IMR-90 (cell line): ENCODE measurements at regions not wholly inside any gene's neighbourhood (a gene's known extent, or its start where the extent isn't known, plus 50 kb on each side); places are given as distances from the start of the nearest gene placed in this dataset.
"Not testable (repeated sequence)": the region's sequence is repeated elsewhere in the genome, so short reads cannot be mapped to it uniquely, and the experiment has no call there.

Experiments
- ATAC-seq: fragments of 200-7000 bp; cut with Tn5 transposase; 2 replicates; pipeline ENCODE4 v1.9.1; 2020; ENCODE audit warnings: low read depth, mild to moderate bottlenecking, moderate library complexity
- BruUV-seq: library from RNA; stranded (reverse); fragments of 400-500 nt; replicated peaks from 2 replicates; lab custom pipeline; 2021; lab: Mats Ljungman, UMichigan
- CTCF ChIA-PET: fragments of 300-600 bp; formaldehyde crosslinking; extraction: SDS; loops from one replicate; lab custom pipeline; 2021; ENCODE audit warnings: antibody characterized with exemption; lab: Yijun Ruan, JAX
- POLR2A ChIA-PET: fragments of 300-600 bp; sonication (Branson Sonifier 250); formaldehyde crosslinking; loops from one replicate; lab custom pipeline; 2022; ENCODE audit warnings: antibody characterized with exemption; ENCODE audit not compliant: unreplicated experiment; lab: Charles Lee
- DNase-seq: peaks from one replicate; pipeline ENCODE4 v3.0.0; 2013
- H2AFZ ChIP-seq: replicated peaks from 2 replicates; pipeline ENCODE3; 2013; ENCODE audit warnings: low read length, mild to moderate bottlenecking; ENCODE audit not compliant: poor library complexity
- H2AK5ac ChIP-seq: 2 replicates; pipeline ENCODE4 v1.6.1; 2013; ENCODE audit warnings: low read depth, low read length, inconsistent platforms
- H2AK9ac ChIP-seq: replicated peaks from 2 replicates; pipeline ENCODE3; 2013; ENCODE audit warnings: mild to moderate bottlenecking, low read depth, low read length, moderate library complexity; ENCODE audit not compliant: poor library complexity
- H2BK120ac ChIP-seq: 2 replicates; pipeline ENCODE4 v1.6.1; 2013; ENCODE audit warnings: low read depth, low read length, inconsistent platforms
- H2BK15ac ChIP-seq: 3 replicates; pipeline ENCODE4 v1.6.1; 2013; ENCODE audit warnings: low read depth, low read length, inconsistent platforms
- H2BK20ac ChIP-seq: 2 replicates; pipeline ENCODE4 v1.6.1; 2013; ENCODE audit warnings: low read depth, mild to moderate bottlenecking, inconsistent platforms, low read length, moderate library complexity
- H2BK5ac ChIP-seq: 2 replicates; pipeline ENCODE4 v1.6.1; 2013; ENCODE audit warnings: mild to moderate bottlenecking, low read depth, low read length, inconsistent platforms; ENCODE audit not compliant: poor library complexity, severe bottlenecking
- H3K14ac ChIP-seq: replicated peaks from 2 replicates; pipeline ENCODE4 v1.6.1; 2013; ENCODE audit warnings: low read depth, low read length, inconsistent platforms
- H3K18ac ChIP-seq: 2 replicates; pipeline ENCODE4 v1.6.1; 2013; ENCODE audit warnings: low read depth, low read length, control low read depth
- H3K23ac ChIP-seq: 2 replicates; pipeline ENCODE4 v1.6.1; 2013; ENCODE audit warnings: low read depth, low read length, inconsistent platforms
- H3K27ac ChIP-seq: 2 replicates; pipeline ENCODE4 v1.5.1; 2013; ENCODE audit warnings: mild to moderate bottlenecking, control low read depth, low read length; ENCODE audit not compliant: insufficient read depth
- H3K27me3 ChIP-seq: 2 replicates; pipeline ENCODE4 v1.6.1; 2013; ENCODE audit warnings: low read length; ENCODE audit not compliant: control insufficient read depth, insufficient read depth
- H3K36me3 ChIP-seq: 2 replicates; pipeline ENCODE4 v1.6.1; 2013; ENCODE audit warnings: low read length, mixed read lengths; ENCODE audit not compliant: control insufficient read depth, insufficient read depth
- H3K4ac ChIP-seq: 2 replicates; pipeline ENCODE4 v1.6.1; 2013; ENCODE audit warnings: low read depth, low read length, inconsistent platforms
- H3K4me1 ChIP-seq: 2 replicates; pipeline ENCODE4 v1.6.1; 2013; ENCODE audit warnings: low read length, mixed read lengths; ENCODE audit not compliant: control insufficient read depth, insufficient read depth
- H3K4me2 ChIP-seq: 2 replicates; pipeline ENCODE4 v1.6.1; 2013; ENCODE audit warnings: low read depth, mild to moderate bottlenecking, control low read depth, low read length, moderate library complexity
- H3K4me3 ChIP-seq: 2 replicates; pipeline ENCODE4 v1.5.1; 2013; ENCODE audit warnings: low read depth, mild to moderate bottlenecking, control low read depth, low read length, moderate library complexity; ENCODE audit not compliant: insufficient read depth
- H3K56ac ChIP-seq: 2 replicates; pipeline ENCODE4 v1.6.1; 2013; ENCODE audit warnings: low read length, inconsistent platforms; ENCODE audit not compliant: insufficient read depth; ENCODE audit errors: extremely low read depth
- H3K79me1 ChIP-seq, 2 experiments: 2 replicates each; pipeline ENCODE4 v1.6.1; 2013; ENCODE audit warnings: low read length in 2 of 2, inconsistent platforms in 1 of 2, low read depth in 1 of 2
- H3K9ac ChIP-seq: 2 replicates; pipeline ENCODE4 v1.6.1; 2013; ENCODE audit warnings: low read depth, low read length, control low read depth
- H3K9me1 ChIP-seq: 2 replicates; pipeline ENCODE4 v1.6.1; 2013; ENCODE audit warnings: low read length, inconsistent platforms; ENCODE audit not compliant: insufficient read depth
- H3K9me3 ChIP-seq: 2 replicates; pipeline ENCODE4 v1.6.1; 2013; ENCODE audit warnings: low read length; ENCODE audit not compliant: control insufficient read depth, insufficient read depth
- H4K20me1 ChIP-seq: 2 replicates; pipeline ENCODE4 v1.6.1; 2013; ENCODE audit warnings: low read length, inconsistent platforms; ENCODE audit not compliant: insufficient read depth
- H4K5ac ChIP-seq: 2 replicates; pipeline ENCODE4 v1.6.1; 2013; ENCODE audit warnings: mild to moderate bottlenecking, low read depth, low read length, control low read depth
- H4K8ac ChIP-seq, 2 experiments: 2 replicates each; pipeline ENCODE4 v1.6.1; 2013; ENCODE audit warnings: low read depth in 2 of 2, low read length in 2 of 2, control low read depth in 1 of 2, inconsistent platforms in 1 of 2
- H4K91ac ChIP-seq: 2 replicates; pipeline ENCODE4 v1.6.1; 2013; ENCODE audit warnings: low read depth, low read length, inconsistent platforms; ENCODE audit not compliant: insufficient read depth
- WGBS, 2 experiments: methylation state at CpG; one replicate each; pipeline versions ENCODE4 v1.1.5 to v1.1.7; 2013; ENCODE audit warnings: missing lambda C conversion rate in 2 of 2; ENCODE audit not compliant: insufficient read length in 1 of 2; ENCODE audit errors: extremely low coverage in 2 of 2; 5-methylcytosine and 5-hydroxymethylcytosine counted together
- dilution Hi-C: fragments of 300-500 bp; cut with HindIII; formaldehyde crosslinking; loops from one replicate; pipeline ENCODE4 v1.14.3; 2018; ENCODE audit warnings: low sequenced_read_pairs; ENCODE audit not compliant: unreplicated experiment
- in situ Hi-C: fragments of 300-500 bp; cut with MboI; formaldehyde crosslinking; loops from 3 replicates; pipeline ENCODE4 v1.14.3; 2019; ENCODE audit warnings: low sequenced_read_pairs, inconsistent platforms, mixed read lengths
- intact Hi-C: fragments of 100-400 bp; cut with micrococcal nuclease; formaldehyde crosslinking; loops from 2 replicates; pipeline ENCODE4 v1.10.0; 2022

GRCh38 chr3:35146256-35147035 is 492.9 kb upstream of the ARPP21 start:
- H3K23ac ChIP-seq, H2BK20ac ChIP-seq, POLR2A ChIA-PET, H3K79me1 ChIP-seq, H3K18ac ChIP-seq, H3K9me1 ChIP-seq, dilution Hi-C loops, H3K4me1 ChIP-seq, H2AK5ac ChIP-seq, CTCF ChIA-PET, H3K27ac ChIP-seq, H2BK15ac ChIP-seq, H4K8ac ChIP-seq, H2AFZ ChIP-seq, H3K4ac ChIP-seq, H3K14ac ChIP-seq, in situ Hi-C loops, H4K91ac ChIP-seq, H2AK9ac ChIP-seq, H3K9ac ChIP-seq, H3K27me3 ChIP-seq, DNase-seq, H3K4me2 ChIP-seq, H4K5ac ChIP-seq, H2BK120ac ChIP-seq, H3K36me3 ChIP-seq, ATAC-seq, H2BK5ac ChIP-seq, H3K56ac ChIP-seq, BruUV-seq, H4K20me1 ChIP-seq, H3K4me3 ChIP-seq: not testable (repeated sequence)
- intact Hi-C loops = loop anchor here (10.0 kb wide), 1 partner anchor 322 kb away; no protein-coding TSS in a partner anchor
- peaks cover 12% of the 10 kb centered on the region for H3K9me3 ChIP-seq
- 96% methylated on average over 4 of the region's 10 CpGs; no CpG with 5 or more reads in 1 of the 2 experiments for WGBS, 2 experiments
